GM12878 (cell line): ENCODE measurements at regions not wholly inside any gene's neighbourhood (a gene's known extent, or its start where the extent isn't known, plus 50 kb on each side); places are given as distances from the start of the nearest gene placed in this dataset.

Experiments
- ATAC-seq: fragments of 200-7000 bp; cut with Tn5 transposase; 3 replicates; pipeline ENCODE4 v1.9.1; 2020; ENCODE audit warnings: mild to moderate bottlenecking, moderate library complexity
- BruUV-seq: library from RNA; stranded (reverse); fragments of 400-500 nt; replicated peaks from 2 replicates; lab custom pipeline; 2021; lab: Mats Ljungman, UMichigan
- CTCF ChIA-PET: fragments of 300-600 bp; sonication (Branson Sonifier 250); formaldehyde crosslinking; extraction: SDS; loops from one replicate; lab custom pipeline; 2021; ENCODE audit warnings: inconsistent platforms; lab: Yijun Ruan, JAX
- POLR2A ChIA-PET: fragments of 350-600 bp; formaldehyde crosslinking; extraction: SDS; loops from one replicate; lab custom pipeline; 2021; ENCODE audit warnings: inconsistent platforms; lab: Charles Lee
- RAD21 ChIA-PET: fragments of 300-600 bp; sonication (Branson Sonifier 250); formaldehyde crosslinking; loops from one replicate; lab custom pipeline; 2023; ENCODE audit warnings: antibody characterized with exemption; ENCODE audit not compliant: unreplicated experiment; lab: Charles Lee
- SMC1A ChIA-PET: fragments of 300-600 bp; sonication (Branson Sonifier 250); formaldehyde crosslinking; loops from one replicate; lab custom pipeline; 2023; ENCODE audit not compliant: unreplicated experiment, uncharacterized antibody; lab: Charles Lee
- DNase-seq: peaks from one replicate; pipeline ENCODE4 v3.0.0-alpha.2; 2011; ENCODE audit warnings: low read depth, low spot score
- FAIRE-seq: peaks from 3 replicates; lab custom pipeline; 2011; peaks lifted over from hg19 to GRCh38; lab: Jason Lieb, UNC
- H2AFZ ChIP-seq: 2 replicates; pipeline ENCODE4 v1.6.0; 2011; ENCODE audit warnings: low read depth, low read length, control low read depth; ENCODE audit not compliant: control insufficient read depth
- H3K27ac ChIP-seq: 2 replicates; pipeline ENCODE4 v1.5.1; 2011; ENCODE audit warnings: control low read depth; ENCODE audit not compliant: control insufficient read depth, insufficient read depth
- H3K27me3 ChIP-seq, 2 experiments: replicated peaks in 1 of 2; 2 replicates each; pipeline versions ENCODE4 v1.6.0 to v1.6.1; 2011; ENCODE audit warnings: low read length in 1 of 2; ENCODE audit not compliant: control insufficient read depth in 2 of 2, insufficient read depth in 2 of 2
- H3K36me3 ChIP-seq, 2 experiments: 2 replicates each; pipeline ENCODE4 v1.5.1; 2011; ENCODE audit warnings: low read length in 1 of 2; ENCODE audit not compliant: control insufficient read depth in 2 of 2, insufficient read depth in 2 of 2
- H3K4me1 ChIP-seq: 2 replicates; pipeline ENCODE4 v1.6.1; 2011; ENCODE audit warnings: mild to moderate bottlenecking, low read length, moderate library complexity, mixed read lengths; ENCODE audit not compliant: control insufficient read depth, insufficient read depth
- H3K4me2 ChIP-seq: 2 replicates; pipeline ENCODE4 v1.6.0; 2011; ENCODE audit warnings: control low read depth; ENCODE audit not compliant: control insufficient read depth, insufficient read depth
- H3K4me3 ChIP-seq: fragments of 200-600 bp; sonication (generic); 2 replicates; pipeline ENCODE4 v1.5.1; 2016
- H3K79me2 ChIP-seq: 2 replicates; pipeline ENCODE4 v1.6.0; 2011; ENCODE audit warnings: low read length; ENCODE audit not compliant: control insufficient read depth, insufficient read depth
- H3K9ac ChIP-seq: 2 replicates; pipeline ENCODE4 v1.8.0; 2011; ENCODE audit warnings: low read length, control low read depth, mixed read lengths; ENCODE audit not compliant: control insufficient read depth, insufficient read depth
- H3K9me3 ChIP-seq: replicated peaks from 3 replicates; pipeline ENCODE4 v1.5.1; 2011; ENCODE audit warnings: mild to moderate bottlenecking, low read length; ENCODE audit not compliant: control insufficient read depth, insufficient read depth
- H4K20me1 ChIP-seq: 2 replicates; pipeline ENCODE4 v1.6.0; 2011; ENCODE audit not compliant: control insufficient read depth, insufficient read depth
- BRCA1 ChIP-seq: IDR thresholded peaks from 2 replicates; pipeline ENCODE4 v1.6.1; 2011; ENCODE audit warnings: low read depth, low read length, improper control_type of control experiment
- CEBPB ChIP-seq, 2 experiments: fragments of 150-350 bp in 1 of 2; IDR thresholded peaks; 2 replicates each; pipeline ENCODE4 v1.6.1; 2012 to 2014; ENCODE audit warnings: low read depth in 2 of 2, low read length in 2 of 2, borderline replicate concordance in 1 of 2, inconsistent platforms in 1 of 2
- CHD1 ChIP-seq: IDR thresholded peaks from 2 replicates; pipeline ENCODE4 v1.6.1; 2012; ENCODE audit warnings: low read depth, low read length, improper control_type of control experiment
- CUX1 ChIP-seq: IDR thresholded peaks from 2 replicates; pipeline ENCODE4 v1.6.1; 2012; ENCODE audit warnings: improper control_type of control experiment, low read depth, low read length; ENCODE audit not compliant: insufficient replicate concordance
- GABPA ChIP-seq: IDR thresholded peaks from 2 replicates; pipeline ENCODE4 v1.6.1; 2014; ENCODE audit warnings: antibody characterized with exemption, low read depth, mild to moderate bottlenecking, inconsistent platforms
- MEF2B ChIP-seq: fragments of 450-650 bp; IDR thresholded peaks from 2 replicates; pipeline ENCODE4 v1.6.1; 2018; ENCODE audit warnings: mild to moderate bottlenecking, moderate library complexity; ENCODE audit not compliant: partially characterized antibody, poor library complexity, severe bottlenecking
- MLLT1 ChIP-seq: fragments of 450-650 bp; IDR thresholded peaks from 2 replicates; pipeline ENCODE4 v1.6.1; 2016; ENCODE audit warnings: mild to moderate bottlenecking
- RCOR1 ChIP-seq: conservative IDR thresholded peaks from 2 replicates; pipeline ENCODE4 v1.6.1; 2012; ENCODE audit warnings: low read depth, low read length, improper control_type of control experiment
- SPI1 ChIP-seq: IDR thresholded peaks from 2 replicates; pipeline ENCODE4 v1.6.1; 2011; ENCODE audit warnings: low read depth, mild to moderate bottlenecking, low read length, moderate library complexity, borderline replicate concordance; ENCODE audit not compliant: insufficient read depth
- ZBTB40 ChIP-seq: fragments of 450-650 bp; IDR thresholded peaks from 2 replicates; pipeline ENCODE4 v1.6.1; 2016; ENCODE audit warnings: mild to moderate bottlenecking, moderate library complexity, borderline replicate concordance
- WGBS: methylation state at CpG from one replicate; pipeline ENCODE4 v1.1.6; 2016; ENCODE audit warnings: low lambda C conversion rate; ENCODE audit not compliant: insufficient replicate concordance, insufficient coverage; ENCODE audit errors: missing lambda C conversion rate; 5-methylcytosine and 5-hydroxymethylcytosine counted together
- in situ Hi-C: fragments of 300-500 bp; cut with MboI; formaldehyde crosslinking; loops from 9 replicates; pipeline ENCODE4 v1.14.3; 2018; ENCODE audit warnings: mixed read lengths
- intact Hi-C: fragments of 100-400 bp; cut with micrococcal nuclease; formaldehyde crosslinking; loops from one replicate; pipeline ENCODE4 v1.14.2; 2022; ENCODE audit not compliant: unreplicated experiment

GRCh38 chr2:146997945-146998344, 846.9 kb upstream of the ACVR2A start:
- ATAC-seq: no peak
- no TSS peak for BruUV-seq
- FAIRE-seq: no peak
- intact Hi-C loops (no loop called here), in situ Hi-C loops (no loop called here)
- ChIA-PET SMC1A (interaction anchor here (1.1 to 1.5 kb wide), 2 partner anchors 11 to 16 kb away, joined by 4 to 5 read pairs; no protein-coding TSS in a partner anchor), CTCF (no interaction called here), POLR2A (no interaction called here), RAD21 (no interaction called here)
- Histone ChIP-seq H3K27me3 (no peaks in the 10 kb centered on the region), H4K20me1 (no peaks in the 10 kb centered on the region), H3K9ac (no peak overlapping the region), H3K4me2 (no peak overlapping the region), H3K4me1 (no peaks in the 10 kb centered on the region), H3K36me3 (no peaks in the 10 kb centered on the region), H2AFZ (no peak overlapping the region), H3K79me2 (no peaks in the 10 kb centered on the region), H3K9me3 (no peaks in the 10 kb centered on the region), H3K27ac (no peak overlapping the region), H3K4me3 (no peak overlapping the region)
- 23% methylated on average over 2 of the region's 2 CpGs for WGBS
- TF ChIP-seq CEBPB (IDR thresholded peaks at IDR 0.05; ENCODE audit: borderline replicate concordance in 1 of 2, low read depth in 2 of 2, low read length in 2 of 2): no peak
- no peak for TF ChIP-seq MEF2B
- TF ChIP-seq BRCA1: no peak
- TF ChIP-seq GABPA: no peak
- TF ChIP-seq RCOR1: no peak
- no peak for TF ChIP-seq SPI1
- TF ChIP-seq CHD1: no peak
- no peak for TF ChIP-seq CUX1
- no peak for TF ChIP-seq MLLT1
- TF ChIP-seq ZBTB40: no peak
- DNase-seq: no peak
